Spleen (tissue), 11 donors: ENCODE measurements at regions not wholly inside any gene's neighbourhood (a gene's known extent, or its start where the extent isn't known, plus 50 kb on each side); places are given as distances from the start of the nearest gene placed in this dataset.

Source experiments
- DNase-seq: peaks from one replicate; pipeline ENCODE4 v3.0.0-alpha.2; 2020
- H3K27ac ChIP-seq, 8 donors: fragments of 200-600 bp; sonication (generic) in 7 of 8; 1 replicate in 4 of 8; 2 replicates in 4 of 8; pipeline versions ENCODE4 v1.5.0 to v1.8.0; 2016 to 2021; ENCODE audit warnings: inconsistent platforms in 4 of 8, mild to moderate bottlenecking in 4 of 8, moderate library complexity in 1 of 8
- H3K27me3 ChIP-seq, 7 donors: fragments of 200-600 bp; sonication (generic) in 6 of 7; replicated peaks in 1 of 7; 1 replicate in 4 of 7; 2 replicates in 3 of 7; pipeline versions ENCODE4 v1.5.0 to v1.8.0; 2016 to 2021; ENCODE audit warnings: inconsistent platforms in 3 of 7, mild to moderate bottlenecking in 1 of 7
- H3K36me3 ChIP-seq, 6 donors: fragments of 200-600 bp; sonication (generic) in 5 of 6; 1 replicate in 4 of 6; 2 replicates in 2 of 6; pipeline versions ENCODE4 v1.5.0 to v1.8.0; 2016 to 2021; ENCODE audit warnings: inconsistent platforms in 2 of 6
- H3K4me1 ChIP-seq, 6 donors: fragments of 200-600 bp; sonication (generic) in 5 of 6; 1 replicate in 3 of 6; 2 replicates in 3 of 6; pipeline versions ENCODE4 v1.5.0 to v1.8.0; 2016 to 2021; ENCODE audit warnings: inconsistent platforms in 3 of 6
- H3K4me3 ChIP-seq, 8 donors: fragments of 200-600 bp; sonication (generic) in 7 of 8; 1 replicate in 4 of 8; 2 replicates in 4 of 8; pipeline versions ENCODE4 v1.5.0 to v1.8.0; 2016 to 2021; ENCODE audit warnings: inconsistent platforms in 4 of 8, mild to moderate bottlenecking in 4 of 8, moderate library complexity in 2 of 8
- H3K9me3 ChIP-seq, 8 donors: fragments of 200-600 bp; sonication (generic) in 7 of 8; 1 replicate in 4 of 8; 2 replicates in 4 of 8; pipeline versions ENCODE4 v1.5.0 to v1.8.0; 2016 to 2021; ENCODE audit warnings: inconsistent platforms in 4 of 8
- POLR2A ChIP-seq, 3 donors: fragments of 450-650 bp; IDR thresholded peaks; one replicate each; pipeline ENCODE4 v1.5.1; 2017; ENCODE audit warnings: antibody characterized with exemption in 3 of 3, mild to moderate bottlenecking in 1 of 3
- POLR2AphosphoS5 ChIP-seq, 3 donors: sonication (generic); formaldehyde crosslinking; IDR thresholded peaks; one replicate each; pipeline ENCODE4 v1.5.1; 2017; ENCODE audit warnings: antibody characterized with exemption in 3 of 3
- WGBS, 5 donors: extraction: QIAGEN DNeasy Blood & Tissue Kit in 3 of 5; methylation state at CpG; one replicate each; pipeline versions ENCODE4 v1.1.5 to v1.1.7; 2013 to 2018; 5-methylcytosine and 5-hydroxymethylcytosine counted together
- intact Hi-C: fragments of 100-400 bp; cut with DNase I; formaldehyde crosslinking; loops from one replicate; pipeline ENCODE4 v1.15.0; 2023; ENCODE audit warnings: low total_unique reads
- TF ChIP-seq, protein P1 (sequence below), 11 experiments: fragments of 200-600 bp in 7 of 11; fragments of 450-650 bp in 4 of 11; sonication (generic) in 4 of 11; IDR thresholded peaks in 8 of 11; conservative IDR thresholded peaks in 3 of 11; 1 replicate in 7 of 11; 2 replicates in 4 of 11; pipeline versions ENCODE4 v1.4.0 to v1.8.0; 2016 to 2021; ENCODE audit warnings: antibody characterized with exemption in 11 of 11, inconsistent platforms in 4 of 11, mild to moderate bottlenecking in 1 of 11
- donor health status: healthy with polysubstance abuse.
- donor health status: DM: no; HTN: no; CAD: no; lungs with moderate emphysema.
- donor health status: DM: no; HTN: no; CAD: no.
- donor health status: Bipolar disorder and iron deficiency.
- donor health status: healthy.
- donor health status: DM: no; HTN: no; CAD: no.
- donor health status: DM: yes; HTN: yes; CAD: no.

DNA sequence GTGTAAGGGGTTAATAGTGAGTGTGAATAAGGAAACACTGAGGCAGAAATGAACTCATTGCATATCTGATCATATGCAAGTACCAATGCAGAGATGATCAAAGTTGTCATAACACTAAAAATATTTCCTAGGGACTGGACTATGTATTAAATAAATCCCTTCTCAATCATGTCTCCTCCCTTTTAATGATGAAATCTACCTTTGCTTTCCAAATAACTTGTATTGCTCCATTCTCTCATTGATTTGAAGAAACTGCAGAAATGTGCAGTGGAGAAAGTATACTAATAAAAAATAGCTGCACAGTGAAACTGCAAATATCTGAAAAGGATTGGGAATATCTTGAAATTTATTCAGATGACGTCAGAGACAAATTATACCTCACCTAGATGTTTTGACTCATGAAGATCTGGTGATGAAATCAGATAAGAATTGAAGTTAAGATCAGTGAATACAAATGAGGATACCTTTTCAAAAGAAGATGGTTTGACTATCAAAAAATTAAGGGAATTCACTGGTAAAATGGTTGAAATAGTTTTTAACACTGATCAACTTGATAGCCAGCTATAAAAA is 1264.9 kb upstream of the USP15 start:
- no peaks in the 10 kb centered on the region for H3K36me3 ChIP-seq
- TF ChIP-seq POLR2AphosphoS5 (IDR thresholded peaks at IDR 0.05) (no peak), POLR2A (IDR thresholded peaks at IDR 0.05) (no peak)
- TF ChIP-seq, protein P1, sequence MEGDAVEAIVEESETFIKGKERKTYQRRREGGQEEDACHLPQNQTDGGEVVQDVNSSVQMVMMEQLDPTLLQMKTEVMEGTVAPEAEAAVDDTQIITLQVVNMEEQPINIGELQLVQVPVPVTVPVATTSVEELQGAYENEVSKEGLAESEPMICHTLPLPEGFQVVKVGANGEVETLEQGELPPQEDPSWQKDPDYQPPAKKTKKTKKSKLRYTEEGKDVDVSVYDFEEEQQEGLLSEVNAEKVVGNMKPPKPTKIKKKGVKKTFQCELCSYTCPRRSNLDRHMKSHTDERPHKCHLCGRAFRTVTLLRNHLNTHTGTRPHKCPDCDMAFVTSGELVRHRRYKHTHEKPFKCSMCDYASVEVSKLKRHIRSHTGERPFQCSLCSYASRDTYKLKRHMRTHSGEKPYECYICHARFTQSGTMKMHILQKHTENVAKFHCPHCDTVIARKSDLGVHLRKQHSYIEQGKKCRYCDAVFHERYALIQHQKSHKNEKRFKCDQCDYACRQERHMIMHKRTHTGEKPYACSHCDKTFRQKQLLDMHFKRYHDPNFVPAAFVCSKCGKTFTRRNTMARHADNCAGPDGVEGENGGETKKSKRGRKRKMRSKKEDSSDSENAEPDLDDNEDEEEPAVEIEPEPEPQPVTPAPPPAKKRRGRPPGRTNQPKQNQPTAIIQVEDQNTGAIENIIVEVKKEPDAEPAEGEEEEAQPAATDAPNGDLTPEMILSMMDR (IDR thresholded peaks at IDR 0.05 in 8 of 11, conservative IDR thresholded peaks at IDR 0.05 in 3 of 11): no peak
- no peaks in the 10 kb centered on the region for H3K27me3 ChIP-seq
- H3K9me3 ChIP-seq: peaks cover 0 to 27% (median 13%) of the 10 kb centered on the region in 8 donors
- no peak for DNase-seq
- intact Hi-C loops: no loop called here
- no peak overlapping the region for H3K4me3 ChIP-seq
- no peak overlapping the region for H3K27ac ChIP-seq
- 69 to 83% (median 74%) methylated on average over 1 of the region's 1 CpG for WGBS, 5 donors
- H3K4me1 ChIP-seq: no peaks in the 10 kb centered on the region

DNA sequence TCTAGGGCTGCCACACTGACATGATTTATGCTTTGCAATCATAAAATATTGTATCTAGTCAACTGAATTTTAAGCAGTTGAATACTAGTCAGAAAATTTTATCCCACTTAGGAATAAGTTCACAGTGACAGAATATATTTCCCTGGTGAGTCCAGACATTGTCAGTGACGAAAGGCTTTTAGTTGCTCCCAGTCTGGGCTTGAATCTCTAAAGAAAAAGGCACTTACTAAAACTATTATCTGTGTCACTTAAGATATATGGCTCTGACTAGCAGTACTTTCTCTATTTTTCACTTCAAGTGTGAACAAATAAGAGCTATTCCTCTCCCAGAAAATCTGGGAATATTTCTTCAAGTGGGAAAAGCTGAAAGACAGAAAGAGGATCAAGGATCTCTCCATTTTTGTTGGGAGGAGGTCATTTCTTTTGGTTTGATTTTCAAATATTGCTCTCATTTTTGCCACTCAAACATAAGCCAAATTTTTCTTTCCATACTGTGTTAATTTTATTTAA is 1262.3 kb upstream of the USP15 start:
- no peaks in the 10 kb centered on the region for H3K27me3 ChIP-seq
- H3K9me3 ChIP-seq: peaks cover 0 to 37% (median 28%) of the 10 kb centered on the region in 8 donors
- TF ChIP-seq POLR2AphosphoS5 (IDR thresholded peaks at IDR 0.05) (no peak), POLR2A (IDR thresholded peaks at IDR 0.05) (no peak)
- TF ChIP-seq, protein P1 (IDR thresholded peaks at IDR 0.05 in 8 of 11, conservative IDR thresholded peaks at IDR 0.05 in 3 of 11): no peak
- no peaks in the 10 kb centered on the region for H3K36me3 ChIP-seq
- no peak for DNase-seq
- WGBS, 5 donors: 50 to 86% (median 70%) methylated on average over 1 of the region's 1 CpG
- no peak overlapping the region for H3K27ac ChIP-seq
- H3K4me1 ChIP-seq: no peaks in the 10 kb centered on the region
- intact Hi-C loops: no loop called here
- H3K4me3 ChIP-seq: no peak overlapping the region

DNA sequence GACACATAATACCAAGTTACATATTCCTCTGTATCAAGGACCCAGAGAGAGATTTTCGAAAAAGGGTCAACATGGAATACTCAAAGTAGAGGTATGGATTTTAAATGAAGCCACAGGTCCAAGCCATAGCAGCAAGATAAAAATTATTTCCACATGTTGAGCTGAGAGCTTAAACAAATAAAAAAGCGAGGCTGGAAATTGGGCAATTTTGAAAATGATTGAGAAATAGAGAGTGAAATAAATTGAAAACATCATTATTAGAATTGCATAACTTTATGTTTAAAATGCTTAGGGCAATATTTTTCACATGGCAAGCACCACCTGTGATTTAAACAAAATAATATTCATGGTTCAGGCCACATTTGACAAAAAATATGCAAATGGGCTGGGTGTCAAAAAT is 1251.0 kb upstream of the USP15 start:
- H3K4me1 ChIP-seq: no peaks in the 10 kb centered on the region
- H3K4me3 ChIP-seq: no peak overlapping the region
- H3K36me3 ChIP-seq: no peaks in the 10 kb centered on the region
- H3K9me3 ChIP-seq: peaks cover 0 to 7% (median 0%) of the 10 kb centered on the region in 8 donors
- TF ChIP-seq POLR2AphosphoS5 (IDR thresholded peaks at IDR 0.05): no peak
- TF ChIP-seq, protein P1 (IDR thresholded peaks at IDR 0.05 in 8 of 11, conservative IDR thresholded peaks at IDR 0.05 in 3 of 11): no peak
- no peak for TF ChIP-seq POLR2A (IDR thresholded peaks at IDR 0.05)
- no peaks in the 10 kb centered on the region for H3K27me3 ChIP-seq
- DNase-seq: no peak
- 65 to 86% (median 75%) methylated on average over 2 of the region's 2 CpGs for WGBS, 5 donors
- no peak overlapping the region for H3K27ac ChIP-seq
- intact Hi-C loops: no loop called here

DNA sequence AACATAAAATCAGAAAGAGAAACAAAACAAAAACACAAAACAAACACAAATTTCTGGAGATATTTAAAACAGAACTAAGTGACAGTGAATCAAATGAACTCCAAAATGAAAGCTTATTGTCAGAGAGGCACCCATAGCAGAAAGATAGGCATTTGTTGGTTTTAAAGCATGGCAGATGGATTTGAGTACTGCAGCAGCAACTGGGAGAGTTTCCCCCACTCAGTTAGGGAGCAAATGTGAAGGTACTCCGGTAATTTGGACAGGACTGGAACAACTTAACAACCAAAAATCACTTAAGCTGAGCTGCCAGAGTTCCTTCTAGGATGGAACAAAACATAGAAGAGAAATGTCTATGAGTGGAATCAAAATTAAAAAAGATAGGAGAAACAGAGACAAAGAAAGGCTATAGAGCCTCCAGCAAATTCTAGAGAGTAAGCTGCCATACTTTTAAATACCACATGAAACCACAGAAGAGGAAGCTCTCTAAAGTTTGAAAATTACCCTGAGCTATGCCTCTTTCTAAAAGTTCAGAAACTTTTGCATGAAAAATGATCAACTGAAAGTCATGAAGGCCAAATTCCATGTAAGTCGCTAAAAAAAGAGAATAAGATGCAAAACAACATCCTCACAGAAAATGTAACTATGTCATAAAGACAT is 1248.3 kb upstream of the USP15 start:
- no peak for TF ChIP-seq POLR2A (IDR thresholded peaks at IDR 0.05)
- TF ChIP-seq POLR2AphosphoS5 (IDR thresholded peaks at IDR 0.05): no peak
- TF ChIP-seq, protein P1 (IDR thresholded peaks at IDR 0.05 in 8 of 11, conservative IDR thresholded peaks at IDR 0.05 in 3 of 11): no peak
- no peak for DNase-seq
- H3K9me3 ChIP-seq: peaks cover 0 to 2% (median 0%) of the 10 kb centered on the region in 8 donors
- 49 to 64% (median 55%) methylated on average over 2 of the region's 2 CpGs for WGBS, 5 donors
- no peak overlapping the region for H3K27ac ChIP-seq
- intact Hi-C loops: no loop called here
- H3K27me3 ChIP-seq: no peaks in the 10 kb centered on the region
- no peaks in the 10 kb centered on the region for H3K36me3 ChIP-seq
- H3K4me3 ChIP-seq: no peak overlapping the region
- H3K4me1 ChIP-seq: no peaks in the 10 kb centered on the region
